Liver (tissue), 8 donors: ENCODE measurements at regions not wholly inside any gene's neighbourhood (a gene's known extent, or its start where the extent isn't known, plus 50 kb on each side); places are given as distances from the start of the nearest gene placed in this dataset.
A peak's percentile ranks its signal among the peaks of the same experiment; 100 is the strongest.

Source experiments
- DNase-seq: peaks from one replicate; pipeline ENCODE4 v3.0.0-alpha.2; 2017; ENCODE audit warnings: low spot score
- H3K27ac ChIP-seq, 2 donors: one replicate each; pipeline ENCODE4 v1.7.0; 2013; ENCODE audit warnings: inconsistent platforms in 2 of 2, low read length in 2 of 2, control low read depth in 1 of 2, low read depth in 1 of 2, mild to moderate bottlenecking in 1 of 2
- H3K27me3 ChIP-seq, 4 donors: one replicate each; pipeline versions ENCODE4 v1.6.1 to v1.7.0; 2013; ENCODE audit warnings: low read length in 3 of 4, inconsistent platforms in 1 of 4, mild to moderate bottlenecking in 1 of 4, moderate library complexity in 1 of 4; ENCODE audit not compliant: control insufficient read depth in 4 of 4, insufficient read depth in 4 of 4
- H3K36me3 ChIP-seq, 4 donors: one replicate each; pipeline versions ENCODE4 v1.6.1 to v1.7.0; 2013; ENCODE audit warnings: low read length in 3 of 4, mild to moderate bottlenecking in 3 of 4, low read depth in 1 of 4, moderate library complexity in 1 of 4; ENCODE audit not compliant: control insufficient read depth in 4 of 4, insufficient read depth in 3 of 4
- H3K4me1 ChIP-seq, 4 donors: one replicate each; pipeline versions ENCODE4 v1.6.1 to v1.7.0; 2013; ENCODE audit warnings: low read length in 3 of 4, mild to moderate bottlenecking in 3 of 4, moderate library complexity in 1 of 4; ENCODE audit not compliant: control insufficient read depth in 4 of 4, insufficient read depth in 4 of 4
- H3K4me3 ChIP-seq, 3 donors: one replicate each; pipeline versions ENCODE4 v1.6.1 to v1.7.0; 2013; ENCODE audit warnings: low read length in 3 of 3, control low read depth in 1 of 3, low read depth in 1 of 3, mild to moderate bottlenecking in 1 of 3
- H3K9ac ChIP-seq, 2 donors: one replicate each; pipeline ENCODE4 v1.7.0; 2013; ENCODE audit warnings: low read length in 2 of 2, mild to moderate bottlenecking in 2 of 2, moderate library complexity in 2 of 2, control low read depth in 1 of 2, low read depth in 1 of 2
- H3K9me3 ChIP-seq, 4 donors: one replicate each; pipeline versions ENCODE4 v1.6.1 to v1.7.0; 2013; ENCODE audit warnings: low read length in 3 of 4; ENCODE audit not compliant: control insufficient read depth in 4 of 4
- CTCF ChIP-seq: fragments of 150-350 bp; IDR thresholded peaks from 2 replicates; pipeline ENCODE4 v1.5.1; 2017; ENCODE audit warnings: improper control_type of control experiment, low read depth, low read length; ENCODE audit not compliant: missing input control
- EGR1 ChIP-seq, 2 donors: IDR thresholded peaks; 2 replicates each; pipeline ENCODE4 v1.6.1; 2016 to 2018; ENCODE audit warnings: antibody characterized with exemption in 2 of 2, low read depth in 2 of 2
- FOXA1 ChIP-seq: IDR thresholded peaks from 2 replicates; pipeline ENCODE4 v1.6.1; 2016; ENCODE audit warnings: antibody characterized with exemption
- FOXA2 ChIP-seq: IDR thresholded peaks from 2 replicates; pipeline ENCODE4 v1.6.1; 2016; ENCODE audit warnings: antibody characterized with exemption
- GABPA ChIP-seq, 2 donors: IDR thresholded peaks in 1 of 2; conservative IDR thresholded peaks in 1 of 2; 2 replicates each; pipeline ENCODE4 v1.6.1; 2016; ENCODE audit warnings: antibody characterized with exemption in 2 of 2, mild to moderate bottlenecking in 1 of 2, moderate library complexity in 1 of 2
- HNF4A ChIP-seq, 2 donors: conservative IDR thresholded peaks; 2 replicates each; pipeline ENCODE4 v1.6.1; 2016; ENCODE audit warnings: antibody characterized with exemption in 2 of 2, mild to moderate bottlenecking in 2 of 2
- HNF4G ChIP-seq: IDR thresholded peaks from 2 replicates; pipeline ENCODE4 v1.6.1; 2016; ENCODE audit warnings: antibody characterized with exemption
- JUND ChIP-seq, 2 donors: IDR thresholded peaks; 2 replicates each; pipeline ENCODE4 v1.6.1; 2016; ENCODE audit warnings: antibody characterized with exemption in 2 of 2
- NR2F2 ChIP-seq: IDR thresholded peaks from 2 replicates; pipeline ENCODE4 v1.6.1; 2016; ENCODE audit warnings: antibody characterized with exemption
- RAD21 ChIP-seq, 2 donors: IDR thresholded peaks; 2 replicates each; pipeline ENCODE4 v1.6.1; 2016; ENCODE audit warnings: antibody characterized with exemption in 2 of 2, mild to moderate bottlenecking in 2 of 2
- REST ChIP-seq: IDR thresholded peaks from 2 replicates; pipeline ENCODE4 v1.6.1; 2016; ENCODE audit warnings: antibody characterized with exemption, mild to moderate bottlenecking
- RXRA ChIP-seq, 2 donors: IDR thresholded peaks; 2 replicates each; pipeline ENCODE4 v1.6.1; 2017 to 2018; ENCODE audit warnings: antibody characterized with exemption in 2 of 2, mild to moderate bottlenecking in 1 of 2
- SP1 ChIP-seq: IDR thresholded peaks from 2 replicates; pipeline ENCODE4 v1.6.1; 2018; ENCODE audit warnings: antibody characterized with exemption, mild to moderate bottlenecking
- TAF1 ChIP-seq: conservative IDR thresholded peaks from 2 replicates; pipeline ENCODE4 v1.6.1; 2016; ENCODE audit warnings: antibody characterized with exemption, mild to moderate bottlenecking
- YY1 ChIP-seq: IDR thresholded peaks from 2 replicates; pipeline ENCODE4 v1.6.1; 2016; ENCODE audit warnings: antibody characterized with exemption, mild to moderate bottlenecking
- ZBTB33 ChIP-seq: IDR thresholded peaks from 2 replicates; pipeline ENCODE4 v1.6.1; 2016; ENCODE audit warnings: antibody characterized with exemption
- WGBS: extraction: QIAGEN DNeasy Blood & Tissue Kit; methylation state at CpG from one replicate; pipeline ENCODE4 v1.1.7; 2013; 5-methylcytosine and 5-hydroxymethylcytosine counted together
- TF ChIP-seq, protein P1 (sequence below): IDR thresholded peaks from 2 replicates; pipeline ENCODE4 v1.6.1; 2016; ENCODE audit warnings: antibody characterized with exemption
- TF ChIP-seq, protein P2 (sequence below): IDR thresholded peaks from 2 replicates; pipeline ENCODE4 v1.6.1; 2016; ENCODE audit warnings: antibody characterized with exemption
- donor health status: healthy.
- donor health status: healthy.
- donor health status: healthy.
- donor health status: healthy.
- donor health status: healthy.

DNA sequence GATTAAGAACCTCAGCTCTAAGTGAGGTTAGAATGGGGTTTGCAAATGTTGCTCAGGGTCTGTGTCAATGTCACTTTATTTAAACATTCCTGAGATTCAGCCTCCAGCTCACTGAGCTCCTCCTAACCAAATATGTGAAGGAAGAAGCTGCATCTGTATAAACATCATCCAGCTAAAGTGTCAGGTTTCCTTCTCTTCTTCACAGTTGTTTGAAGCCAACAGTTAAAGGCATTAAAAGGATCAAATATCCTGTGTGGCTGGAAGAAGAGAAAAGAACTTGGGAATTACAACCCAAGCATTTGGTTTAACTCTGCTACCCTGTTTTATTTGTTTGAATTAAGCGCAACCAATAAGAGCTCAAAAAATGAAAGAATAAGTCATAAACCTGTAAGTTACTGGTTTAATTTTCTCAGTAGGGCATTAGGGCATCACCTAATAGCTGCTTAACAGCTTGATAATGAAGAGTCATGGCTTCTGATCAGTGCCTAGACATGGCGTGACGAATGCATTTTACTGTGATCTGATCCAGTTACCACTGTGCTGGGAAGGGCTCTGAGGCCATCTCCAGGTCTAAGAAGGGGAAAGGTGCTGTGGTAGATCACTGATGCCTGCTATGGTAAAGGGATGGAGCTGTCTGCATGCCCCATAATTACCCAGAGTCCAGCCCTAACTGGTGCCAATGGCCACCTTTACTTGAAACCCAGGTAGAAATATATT lies 165.7 kb upstream of the TSC22D2 start:
- H3K36me3 ChIP-seq = no peaks in the 10 kb centered on the region
- no peak overlapping the region for H3K27ac ChIP-seq
- H3K27me3 ChIP-seq = no peaks in the 10 kb centered on the region
- 97% methylated on average over 3 of the region's 3 CpGs for WGBS
- H3K4me3 ChIP-seq = no peak overlapping the region
- DNase-seq = no peak
- H3K4me1 ChIP-seq = peaks cover 0 to 13% (median 5%) of the 10 kb centered on the region in 4 donors
- H3K9ac ChIP-seq = no peak overlapping the region
- H3K9me3 ChIP-seq = no peaks in the 10 kb centered on the region
- TF ChIP-seq, protein P1, sequence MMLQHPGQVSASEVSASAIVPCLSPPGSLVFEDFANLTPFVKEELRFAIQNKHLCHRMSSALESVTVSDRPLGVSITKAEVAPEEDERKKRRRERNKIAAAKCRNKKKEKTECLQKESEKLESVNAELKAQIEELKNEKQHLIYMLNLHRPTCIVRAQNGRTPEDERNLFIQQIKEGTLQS = no peak
- TF ChIP-seq TAF1 = no peak
- no peak for TF ChIP-seq NR2F2
- no peak for TF ChIP-seq RXRA (IDR thresholded peaks at IDR 0.05)
- no peak for TF ChIP-seq CTCF
- no peak for TF ChIP-seq SP1
- no peak for TF ChIP-seq FOXA1
- TF ChIP-seq YY1 = no peak
- TF ChIP-seq, protein P2, sequence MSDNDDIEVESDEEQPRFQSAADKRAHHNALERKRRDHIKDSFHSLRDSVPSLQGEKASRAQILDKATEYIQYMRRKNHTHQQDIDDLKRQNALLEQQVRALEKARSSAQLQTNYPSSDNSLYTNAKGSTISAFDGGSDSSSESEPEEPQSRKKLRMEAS = no peak
- TF ChIP-seq JUND (IDR thresholded peaks at IDR 0.05) = no peak

DNA sequence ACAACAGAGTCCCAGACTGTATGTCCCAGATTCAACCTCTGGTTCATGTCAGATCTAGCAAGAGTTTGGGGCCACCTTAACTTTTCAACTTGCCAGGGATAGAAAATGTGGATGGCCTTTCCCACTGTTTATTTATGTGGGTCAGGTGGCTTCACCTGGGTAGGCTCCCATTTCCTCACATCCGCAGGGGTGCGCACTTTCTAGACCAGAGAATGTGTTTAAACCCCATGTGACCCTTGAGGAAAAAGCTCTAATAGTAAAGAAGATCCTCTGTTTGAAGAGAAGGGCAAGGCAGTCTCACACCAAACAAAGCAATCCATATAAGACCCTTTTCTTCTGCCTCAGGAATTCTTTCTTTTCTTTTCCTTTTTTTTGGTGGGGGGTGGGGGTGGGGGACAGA lies 167.2 kb upstream of the TSC22D2 start:
- peaks cover 0 to 13% (median 5%) of the 10 kb centered on the region in 4 donors for H3K4me1 ChIP-seq
- H3K4me3 ChIP-seq = no peak overlapping the region
- H3K27ac ChIP-seq = no peak overlapping the region
- H3K27me3 ChIP-seq = no peaks in the 10 kb centered on the region
- DNase-seq = no peak
- no peaks in the 10 kb centered on the region for H3K9me3 ChIP-seq
- TF ChIP-seq RAD21 (IDR thresholded peaks at IDR 0.05) (peak in 1 of 2 donors; percentile 60), RXRA (IDR thresholded peaks at IDR 0.05) (peak in 1 of 2 donors; percentile 35), HNF4A (conservative IDR thresholded peaks at IDR 0.05) (no peak), EGR1 (IDR thresholded peaks at IDR 0.05; ENCODE audit: low read depth in 2 of 2) (no peak), HNF4G (no peak)
- TF ChIP-seq, protein P1 = no peak
- WGBS = 45% methylated on average over 2 of the region's 2 CpGs
- H3K36me3 ChIP-seq = no peaks in the 10 kb centered on the region
- H3K9ac ChIP-seq = no peak overlapping the region

DNA sequence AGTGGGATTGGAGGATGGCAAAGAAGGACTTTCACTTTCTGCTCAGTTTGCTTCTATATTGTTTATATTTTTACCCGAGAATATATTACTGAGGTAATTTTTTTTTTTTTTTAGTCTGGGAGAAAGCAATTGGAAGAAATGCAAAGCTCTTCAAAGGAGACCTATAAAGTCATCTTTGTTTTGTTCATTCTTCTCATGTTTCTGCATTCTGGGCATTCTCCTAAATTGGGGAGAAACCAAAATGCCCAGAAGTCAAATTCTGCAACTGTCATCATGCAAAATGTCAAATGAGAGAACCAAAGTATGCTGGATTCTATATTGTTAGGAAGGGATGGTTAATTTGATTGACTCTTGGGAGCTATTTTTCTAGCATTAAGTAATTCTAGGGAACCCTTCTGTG lies 168.3 kb upstream of the TSC22D2 start:
- Histone ChIP-seq H3K27me3 (no peaks in the 10 kb centered on the region), H3K9ac (no peak overlapping the region), H3K9me3 (no peaks in the 10 kb centered on the region), H3K36me3 (no peaks in the 10 kb centered on the region), H3K27ac (no peak overlapping the region), H3K4me3 (no peak overlapping the region), H3K4me1 (peaks cover 0 to 13% (median 5%) of the 10 kb centered on the region in 4 donors)
- 26% methylated on average over 1 of the region's 1 CpG for WGBS
- DNase-seq = no peak
- TF ChIP-seq SP1 (no peak), JUND (IDR thresholded peaks at IDR 0.05) (no peak), HNF4G (no peak), NR2F2 (no peak), TAF1 (no peak), FOXA1 (no peak), GABPA (IDR thresholded peaks at IDR 0.05 in 1 of 2, conservative IDR thresholded peaks at IDR 0.05 in 1 of 2) (no peak), EGR1 (IDR thresholded peaks at IDR 0.05; ENCODE audit: low read depth in 2 of 2) (no peak), RAD21 (IDR thresholded peaks at IDR 0.05) (no peak), REST (no peak), YY1 (no peak), RXRA (IDR thresholded peaks at IDR 0.05) (no peak), HNF4A (conservative IDR thresholded peaks at IDR 0.05) (no peak), ZBTB33 (no peak), FOXA2 (no peak)
- TF ChIP-seq, protein P1 = no peak
